ENCODE measurements at regions not wholly inside any gene's neighbourhood (a gene's known extent, or its start where the extent isn't known, plus 50 kb on each side); places are given as distances from the start of the nearest gene placed in this dataset.

DNA sequence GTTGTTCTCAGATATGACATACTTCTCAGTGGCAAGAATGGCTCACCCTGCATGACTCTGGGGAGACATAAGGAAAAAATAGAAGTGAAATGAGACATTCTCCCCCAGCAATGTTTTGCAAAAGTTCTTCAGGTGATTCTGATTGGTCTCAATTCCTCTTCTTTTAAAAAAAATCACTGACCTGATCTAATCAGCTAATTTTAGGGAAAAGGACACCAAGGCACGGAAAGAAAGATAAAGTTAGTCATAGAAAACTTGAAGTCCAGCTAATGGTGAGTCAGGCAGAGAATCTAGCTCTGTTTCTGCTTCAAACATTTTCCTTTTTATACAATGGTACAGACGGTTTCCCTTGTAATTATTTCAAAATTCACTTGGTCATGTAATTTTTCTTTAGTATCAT is 1018.9 kb upstream of the ARRDC3 start:
- TF ChIP-seq CTCF (IDR thresholded peaks at IDR 0.05 in 4 of 5, conservative IDR thresholded peaks at IDR 0.05 in 1 of 5) (no peak), POLR2A (IDR thresholded peaks at IDR 0.05) (no peak)
